Left cardiac atrium (tissue), 4 donors: ENCODE measurements at regions not wholly inside any gene's neighbourhood (a gene's known extent, or its start where the extent isn't known, plus 50 kb on each side); places are given as distances from the start of the nearest gene placed in this dataset.
A peak's percentile ranks its signal among the peaks of the same experiment; 100 is the strongest.
"Not testable (repeated sequence)": the region's sequence is repeated elsewhere in the genome, so short reads cannot be mapped to it uniquely, and the experiment has no call there.

ENCODE experiments used
- ATAC-seq, 2 donors: fragments of 200-7000 bp; cut with Tn5 transposase; one replicate each; pipeline ENCODE4 v1.9.1; 2020; ENCODE audit warnings: mild to moderate bottlenecking in 2 of 2, moderate library complexity in 2 of 2
- DNase-seq: peaks from one replicate; pipeline ENCODE4 v3.0.0-alpha.2; 2020
- intact Hi-C, 2 donors: fragments of 100-400 bp; cut with DNase I; formaldehyde crosslinking; loops; one replicate each; pipeline versions ENCODE4 v1.14.1 to v1.15.1; 2022 to 2023
- donor health status: DM: no; HTN: yes; CAD: no.
- donor health status: DM: no; HTN: yes; CAD: no; lungs with severe emphysema.
- donor health status: DM: yes; HTN: yes; CAD: no.
- donor health status: Dilated cardiomyopathy.

DNA sequence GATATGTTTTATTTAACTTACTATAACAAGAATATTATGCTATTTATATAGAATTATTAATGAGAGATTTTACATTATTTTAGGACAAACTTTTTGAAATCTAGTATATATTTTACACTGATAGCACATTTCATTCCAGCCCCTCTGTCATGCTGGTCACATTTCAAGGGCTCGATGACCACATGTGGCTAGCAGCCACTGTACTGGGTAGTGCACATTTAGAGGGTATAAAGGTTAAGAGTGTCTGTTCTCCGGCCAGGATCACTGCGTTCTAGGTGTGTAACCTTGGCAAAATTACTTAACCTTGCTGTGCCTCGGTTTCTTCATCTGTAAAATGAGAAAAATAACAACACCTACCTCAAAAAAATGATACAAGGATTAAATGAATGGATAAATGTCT is 87.2 kb upstream of the TNP1 start:
- no peak for DNase-seq
- intact Hi-C loops: no loop called here
- no peak for ATAC-seq

DNA sequence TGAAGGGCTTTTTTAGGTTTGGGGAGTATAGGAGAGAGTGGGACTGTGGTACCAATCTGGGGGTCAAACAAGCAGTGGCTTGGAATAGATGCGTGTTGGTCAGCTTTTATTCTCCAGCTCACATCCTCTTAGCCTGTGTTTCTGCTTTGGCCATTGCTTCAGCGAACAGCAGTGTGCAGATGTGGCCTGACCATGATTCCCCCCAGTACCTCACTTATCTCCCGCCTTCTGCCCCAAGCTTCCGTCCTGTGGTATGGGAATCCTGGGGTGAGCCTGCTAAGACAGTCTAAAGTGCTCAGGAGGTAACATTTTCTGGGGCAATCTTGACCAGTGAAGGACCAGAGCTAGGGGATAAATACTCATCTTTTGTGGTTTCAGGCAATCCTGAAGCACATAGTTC is 84.9 kb upstream of the TNP1 start:
- intact Hi-C loops: no loop called here
- DNase-seq (no peak), ATAC-seq (no peak)

GRCh38 chr2:216943109-216943508 is 83.2 kb upstream of the TNP1 start:
- DNase-seq (no peak), ATAC-seq (no peak)
- intact Hi-C loops: no loop called here

DNA sequence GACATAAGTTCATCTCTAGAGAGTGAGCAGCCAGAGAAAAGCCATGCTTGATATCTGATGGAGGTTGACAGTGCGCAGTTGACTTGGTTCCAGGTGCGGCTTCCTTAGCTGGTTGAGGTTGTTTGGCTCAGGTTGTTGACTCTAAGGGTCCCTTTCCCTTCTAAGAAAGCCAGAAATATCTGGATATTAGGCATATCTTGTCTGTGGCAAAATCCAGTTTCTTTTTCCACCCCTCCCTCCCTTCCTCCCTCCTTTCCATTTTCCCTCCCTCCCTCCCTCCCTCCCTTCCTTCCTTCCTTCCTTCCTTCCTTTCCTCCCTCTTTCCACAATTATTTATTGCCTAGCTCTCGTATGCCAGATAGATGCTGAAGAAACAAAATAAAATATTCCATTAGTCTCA is 82.6 kb upstream of the TNP1 start:
- no peak for DNase-seq
- intact Hi-C loops: no loop called here
- ATAC-seq: no peak

- DNase-seq (no peak), ATAC-seq (no peak)
- intact Hi-C loops: no loop called here
Observed at GRCh38 chr2:216942016-216942415, 82.2 kb upstream of the TNP1 start.

DNA sequence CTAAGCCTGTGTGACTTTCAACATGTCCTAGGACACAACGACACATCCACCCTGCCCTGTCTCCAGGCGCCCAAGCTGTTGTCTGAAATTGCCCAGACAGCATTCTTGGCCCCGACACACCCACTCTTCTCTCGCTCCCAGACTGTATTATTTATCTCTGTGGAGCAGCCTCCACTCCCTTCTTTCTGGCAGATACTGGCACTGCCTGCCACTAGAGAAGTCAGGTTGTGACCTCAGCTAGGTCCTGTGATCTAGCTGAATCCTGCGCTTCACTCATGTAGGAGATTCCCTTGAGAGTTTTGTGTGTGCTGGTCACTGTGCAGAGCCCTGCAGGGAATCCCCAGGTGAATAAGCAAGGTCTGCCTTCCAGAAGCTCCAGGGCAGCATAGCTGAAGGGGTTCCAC is 77.1 kb upstream of the TNP1 start:
- DNase-seq (peak; percentile 41), ATAC-seq (peak; percentile 90 to 94)
- intact Hi-C loops: no loop called here

- no peak for DNase-seq
- no peak for ATAC-seq
- intact Hi-C loops: no loop called here
Observed at GRCh38 chr2:216934623-216935022, 74.8 kb upstream of the TNP1 start.

DNA sequence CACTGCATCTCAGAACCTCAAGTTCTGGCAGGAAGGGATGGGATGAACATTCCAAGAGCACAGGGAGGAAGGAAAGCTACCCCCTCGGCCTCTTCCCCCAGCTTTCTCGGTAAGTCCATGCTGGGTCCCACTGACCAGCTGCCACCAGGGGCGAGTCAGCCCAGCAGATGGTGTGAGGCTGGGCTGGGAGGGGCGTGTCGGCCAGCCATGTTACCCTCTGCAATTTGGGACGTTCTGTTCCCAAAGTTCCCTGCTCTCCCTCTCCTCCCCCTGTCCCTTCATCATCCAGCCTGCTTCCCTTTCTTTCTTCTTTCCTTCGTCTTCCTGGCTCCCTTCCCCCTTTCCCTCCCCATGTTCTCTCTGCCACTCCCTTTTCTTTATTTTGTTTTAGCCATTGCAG is 74.3 kb upstream of the TNP1 start:
- intact Hi-C loops: no loop called here
- no peak for DNase-seq
- no peak for ATAC-seq

- intact Hi-C loops: no loop called here
- no peak for ATAC-seq
Observed at GRCh38 chr2:216932863-216933548, 73.1 kb upstream of the TNP1 start.

GRCh38 chr2:216932113-216932862 is 72.4 kb upstream of the TNP1 start:
- ATAC-seq (no peak), DNase-seq (no peak)
- intact Hi-C loops: no loop called here

More at GRCh38 chr2:216932863-216933548, 73.1 kb upstream of the TNP1 start:
- DNase-seq: no peak

- intact Hi-C loops: no loop called here
- ATAC-seq: no peak
- no peak for DNase-seq
Observed at GRCh38 chr2:216930716-216931115, 70.9 kb upstream of the TNP1 start.

DNA sequence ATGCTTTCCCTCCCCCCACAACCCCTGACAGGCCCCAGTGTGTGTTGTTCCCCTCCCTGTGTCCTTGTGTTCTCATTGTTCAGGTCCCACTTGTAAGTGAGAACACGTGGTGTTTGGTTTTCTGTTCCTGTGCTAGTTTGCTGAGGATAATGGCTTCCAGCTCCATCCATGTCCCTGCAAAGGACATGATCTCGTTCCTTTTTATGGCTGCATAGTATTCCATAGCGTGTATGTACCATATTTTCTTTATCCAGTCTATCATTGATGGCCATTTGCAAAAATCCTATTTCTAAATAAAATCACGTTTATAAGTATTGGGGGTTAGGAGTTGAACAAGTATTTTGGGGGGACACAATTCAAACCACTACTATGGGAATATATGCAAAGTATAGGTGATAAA is 69.5 kb upstream of the TNP1 start:
- intact Hi-C loops, DNase-seq, ATAC-seq: not testable (repeated sequence)

DNA sequence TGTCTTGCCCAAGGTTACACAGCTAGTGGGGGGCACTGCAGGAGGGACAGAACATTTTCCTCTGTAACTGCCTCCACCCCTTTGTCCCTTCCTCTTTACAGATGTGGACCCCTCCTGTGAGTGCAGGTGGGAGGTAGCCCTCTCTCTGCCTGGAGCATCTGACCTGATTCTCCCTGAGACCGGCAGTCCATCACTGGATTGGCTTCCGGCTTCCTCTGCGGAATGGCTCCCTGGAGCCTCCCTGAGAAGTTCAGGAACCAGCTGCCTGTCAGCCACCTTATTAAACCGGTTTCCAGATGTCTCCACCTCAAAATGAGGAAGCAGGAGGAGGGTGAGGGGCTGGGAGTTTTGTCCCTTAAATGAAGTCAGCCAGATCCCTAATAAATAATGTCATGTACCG is 67.3 kb upstream of the TNP1 start:
- DNase-seq (no peak), ATAC-seq (no peak)
- intact Hi-C loops: no loop called here

- intact Hi-C loops: no loop called here
- ATAC-seq: no peak
- no peak for DNase-seq
Observed at GRCh38 chr2:216925636-216926366, 65.9 kb upstream of the TNP1 start.

- no peak for ATAC-seq
- intact Hi-C loops: no loop called here
- DNase-seq: no peak
Observed at GRCh38 chr2:216925006-216925405, 65.1 kb upstream of the TNP1 start.

GRCh38 chr2:216923706-216924105 is 63.8 kb upstream of the TNP1 start:
- no peak for ATAC-seq
- intact Hi-C loops: no loop called here

DNA sequence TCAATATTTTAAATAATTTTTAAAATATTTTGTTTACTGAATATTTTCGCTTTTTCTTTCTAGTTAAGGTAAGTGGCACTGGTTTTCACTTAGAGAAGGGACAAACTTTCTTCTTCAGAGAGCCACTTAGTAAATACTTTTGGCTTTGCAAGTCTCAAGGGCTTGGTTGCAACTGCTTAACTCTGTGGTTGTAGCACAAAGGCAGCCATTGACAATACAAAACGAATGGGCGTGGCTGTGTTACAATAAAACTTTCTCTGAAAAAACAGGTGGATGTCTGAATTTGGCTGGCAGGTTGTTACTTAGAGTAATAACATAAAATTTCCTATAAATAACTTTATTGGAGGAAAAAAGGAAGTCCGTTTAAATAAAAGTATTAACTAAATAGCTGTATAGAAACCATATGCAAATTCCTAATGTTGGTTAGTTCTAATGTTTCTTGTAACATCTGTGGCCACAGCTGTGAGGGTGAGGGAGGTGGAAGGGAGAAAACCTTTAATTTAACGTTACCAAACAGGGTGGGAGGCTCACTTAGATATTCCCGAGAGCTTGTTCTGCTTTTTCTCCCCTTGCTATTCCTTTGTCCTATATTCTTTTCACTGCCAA is 62.4 kb upstream of the TNP1 start:
- ATAC-seq (no peak), DNase-seq (no peak)
- intact Hi-C loops: no loop called here

More at GRCh38 chr2:216923706-216924105, 63.8 kb upstream of the TNP1 start:
- DNase-seq: no peak

- DNase-seq (no peak), ATAC-seq (no peak)
- intact Hi-C loops: no loop called here
Observed at GRCh38 chr2:216920937-216921456, 61.1 kb upstream of the TNP1 start.

GRCh38 chr2:216920143-216920876 is 60.4 kb upstream of the TNP1 start:
- intact Hi-C loops: no loop called here
- no peak for ATAC-seq
- DNase-seq: no peak
